ENCODE measurements at regions not wholly inside any gene's neighbourhood (a gene's known extent, or its start where the extent isn't known, plus 50 kb on each side); places are given as distances from the start of the nearest gene placed in this dataset.

GRCh38 chr5:147167529-147167928 is 67.3 kb upstream of the STK32A start:
- no peak for DNase-seq

GRCh38 chr5:147168578-147169327 is 66.1 kb upstream of the STK32A start:
- DNase-seq: no peak

GRCh38 chr5:147169399-147169798 is 65.4 kb upstream of the STK32A start:
- no peak for DNase-seq

DNA sequence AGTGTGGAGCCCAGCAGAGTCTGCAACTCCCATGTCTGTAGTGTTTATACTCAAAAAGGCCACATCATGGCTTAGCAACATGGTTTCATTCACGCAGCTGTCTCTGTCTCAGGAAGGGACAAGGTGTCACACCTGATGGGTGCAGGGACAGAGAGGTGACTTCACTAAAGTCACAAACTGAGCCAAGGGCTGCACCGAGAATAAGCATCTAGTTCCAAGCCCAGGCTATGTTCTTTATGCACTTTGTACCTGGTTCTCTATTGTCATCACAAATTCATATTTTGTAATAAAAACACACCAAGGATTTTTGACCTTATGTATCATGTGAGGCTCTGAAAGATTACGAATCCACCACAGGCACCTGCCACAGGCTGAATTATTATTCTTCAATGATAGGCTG is 64.9 kb upstream of the STK32A start:
- DNase-seq: no peak

- DNase-seq: no peak
These were observed 64.2 kb upstream of the STK32A start for GRCh38 chr5:147170603-147171002.

- no peak for DNase-seq
These were observed 60.1 kb upstream of the STK32A start for GRCh38 chr5:147174671-147175265.

DNA sequence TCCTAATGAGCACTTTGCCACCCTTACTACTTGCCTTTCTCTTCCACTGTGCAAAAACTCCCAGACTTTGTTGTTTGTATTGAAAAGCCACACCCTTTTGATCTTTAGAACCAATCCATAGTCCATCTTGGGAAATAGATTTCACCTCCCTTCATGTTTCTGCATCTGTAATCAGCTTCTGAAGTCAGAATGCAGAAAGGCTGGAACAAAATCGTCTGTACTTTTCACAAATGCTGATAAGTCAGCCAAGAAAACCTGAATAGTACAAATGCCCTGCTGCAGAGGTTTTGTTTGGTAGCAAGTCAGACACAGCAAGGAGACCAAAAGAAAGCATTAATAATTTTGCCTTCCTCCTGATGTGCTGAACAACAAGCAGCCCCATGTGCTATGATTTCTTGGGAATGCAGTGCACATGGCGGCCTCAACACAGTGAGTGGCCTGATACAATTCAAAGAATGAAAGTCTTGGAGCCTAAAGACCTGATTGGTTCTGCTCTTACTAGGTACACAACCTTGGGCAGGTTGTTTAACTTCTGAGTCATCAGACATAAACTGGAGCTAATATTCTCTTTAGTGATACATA is 59.2 kb upstream of the STK32A start:
- DNase-seq: no peak

- DNase-seq: no peak
These were observed 58.4 kb upstream of the STK32A start for GRCh38 chr5:147176422-147176821.

- no peak for DNase-seq
These were observed 57.5 kb upstream of the STK32A start for GRCh38 chr5:147177125-147177840.

DNA sequence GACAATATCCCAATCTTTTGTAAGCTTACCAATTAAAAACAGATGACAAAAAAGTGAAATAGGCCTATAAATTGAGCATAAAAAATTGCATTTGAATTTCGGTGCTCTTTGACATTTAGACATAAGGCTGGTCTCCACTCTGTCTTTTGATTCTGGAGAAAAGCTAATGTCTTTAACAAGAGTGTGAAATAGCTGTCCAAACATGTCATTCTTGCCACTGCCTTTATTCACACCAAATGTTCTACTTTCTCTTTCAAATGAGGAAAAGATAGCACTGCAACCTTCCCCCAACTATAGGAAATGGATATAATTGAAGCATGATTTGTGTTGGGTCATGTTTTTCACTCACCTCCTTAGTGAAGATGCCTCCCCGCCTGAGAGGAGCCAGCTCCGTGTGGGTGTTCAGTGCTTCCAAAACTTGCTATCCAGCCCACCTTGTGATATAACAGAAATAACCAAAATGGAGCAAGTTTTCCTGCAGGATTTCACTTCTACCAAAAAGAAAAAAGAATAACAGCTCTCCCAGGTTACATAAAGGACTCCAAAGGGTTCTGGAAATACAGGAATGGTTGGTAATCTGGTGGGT is 55.2 kb upstream of the STK32A start:
- no peak for DNase-seq

- no peak for DNase-seq
These were observed 54.1 kb upstream of the STK32A start for GRCh38 chr5:147180751-147181150.
